D721Med (cell line): ENCODE measurements at regions not wholly inside any gene's neighbourhood (a gene's known extent, or its start where the extent isn't known, plus 50 kb on each side); places are given as distances from the start of the nearest gene placed in this dataset.

Source experiments
- DNase-seq: peaks from one replicate; pipeline ENCODE4 v3.0.0; 2011; ENCODE audit warnings: low spot score; ENCODE audit not compliant: insufficient read length
- FAIRE-seq: peaks from 2 replicates; lab custom pipeline; 2011; peaks lifted over from hg19 to GRCh38; lab: Jason Lieb, UNC
- CTCF ChIP-seq: IDR thresholded peaks from 2 replicates; pipeline ENCODE4 v1.5.1; 2012; ENCODE audit warnings: mild to moderate bottlenecking, control low read depth; ENCODE audit not compliant: insufficient read depth; ENCODE audit errors: missing control alignments

GRCh38 chr6:113168057-113168456 is 689.1 kb upstream of the MARCKS start:
- FAIRE-seq: no peak
- DNase-seq: no peak
- TF ChIP-seq CTCF: no peak

- no peak for TF ChIP-seq CTCF
- DNase-seq: no peak
- no peak for FAIRE-seq
Observed at GRCh38 chr6:113169484-113169883, 687.7 kb upstream of the MARCKS start.

GRCh38 chr6:113170454-113170853 is 686.7 kb upstream of the MARCKS start:
- FAIRE-seq: no peak
- no peak for TF ChIP-seq CTCF
- DNase-seq: no peak

GRCh38 chr6:113171882-113172281 is 685.3 kb upstream of the MARCKS start:
- TF ChIP-seq CTCF: no peak
- DNase-seq: no peak

GRCh38 chr6:113172531-113172966 is 684.6 kb upstream of the MARCKS start:
- TF ChIP-seq CTCF: no peak
- FAIRE-seq (no peak), DNase-seq (no peak)

More at GRCh38 chr6:113171882-113172281, 685.3 kb upstream of the MARCKS start:
- FAIRE-seq: no peak

- FAIRE-seq: no peak
- DNase-seq: no peak
- no peak for TF ChIP-seq CTCF
Observed at GRCh38 chr6:113178349-113178748, 678.8 kb upstream of the MARCKS start.

- FAIRE-seq (no peak), DNase-seq (no peak)
- no peak for TF ChIP-seq CTCF
Observed at GRCh38 chr6:113181164-113181563, 676.0 kb upstream of the MARCKS start.
